Esophagus muscularis mucosa (tissue), 4 donors: ENCODE measurements at regions not wholly inside any gene's neighbourhood (a gene's known extent, or its start where the extent isn't known, plus 50 kb on each side); places are given as distances from the start of the nearest gene placed in this dataset.

ENCODE experiments used
- DNase-seq: peaks from one replicate; pipeline ENCODE4 v3.0.0-alpha.2; 2017; ENCODE audit errors: extremely low spot score
- H3K27ac ChIP-seq, 4 donors: fragments of 200-600 bp; sonication (generic); replicated peaks in 1 of 4; 1 replicate in 3 of 4; 2 replicates in 1 of 4; pipeline ENCODE4 v1.5.1; 2016 to 2019; ENCODE audit warnings: mild to moderate bottlenecking in 1 of 4
- H3K27me3 ChIP-seq, 4 donors: fragments of 200-600 bp; sonication (generic); one replicate each; pipeline versions ENCODE4 v1.5.1 to v1.6.0; 2016 to 2019
- H3K36me3 ChIP-seq, 4 donors: fragments of 200-600 bp; sonication (generic); one replicate each; pipeline ENCODE4 v1.5.1; 2016 to 2019
- H3K4me1 ChIP-seq, 4 donors: fragments of 200-600 bp; sonication (generic); one replicate each; pipeline ENCODE4 v1.5.1; 2016 to 2019
- H3K4me3 ChIP-seq, 4 donors: fragments of 200-600 bp; sonication (generic); 1 replicate in 2 of 4; 2 replicates in 2 of 4; pipeline ENCODE4 v1.5.1; 2016 to 2019; ENCODE audit warnings: mild to moderate bottlenecking in 4 of 4, moderate library complexity in 1 of 4
- H3K9me3 ChIP-seq, 4 donors: fragments of 200-600 bp; sonication (generic); 1 replicate in 3 of 4; 2 replicates in 1 of 4; pipeline ENCODE4 v1.5.1; 2016 to 2019
- CTCF ChIP-seq, 3 experiments: fragments of 200-600 bp in 2 of 3; fragments of 450-650 bp in 1 of 3; sonication (generic) in 2 of 3; IDR thresholded peaks; one replicate each; pipeline ENCODE4 v1.5.1; 2017 to 2019; ENCODE audit warnings: antibody characterized with exemption in 3 of 3, mild to moderate bottlenecking in 2 of 3, moderate library complexity in 1 of 3
- EP300 ChIP-seq: sonication (generic); formaldehyde crosslinking; IDR thresholded peaks from one replicate; pipeline ENCODE4 v1.6.1; 2017; ENCODE audit warnings: antibody characterized with exemption
- POLR2A ChIP-seq: fragments of 450-650 bp; IDR thresholded peaks from one replicate; pipeline ENCODE4 v1.6.1; 2017; ENCODE audit warnings: antibody characterized with exemption, moderate library complexity, mild to moderate bottlenecking, low read depth
- POLR2AphosphoS5 ChIP-seq, 2 donors: sonication (generic); formaldehyde crosslinking; IDR thresholded peaks; one replicate each; pipeline ENCODE4 v1.6.1; 2017; ENCODE audit warnings: antibody characterized with exemption in 2 of 2
- WGBS: methylation state at CpG from one replicate; pipeline ENCODE4 v1.1.5; 2018; 5-methylcytosine and 5-hydroxymethylcytosine counted together
- intact Hi-C: fragments of 100-400 bp; cut with DNase I; formaldehyde crosslinking; loops from one replicate; pipeline ENCODE4 v1.15.1; 2023

- 93% methylated on average over 3 of the region's 3 CpGs for WGBS
- Histone ChIP-seq H3K4me3 (no peak overlapping the region), H3K9me3 (no peaks in the 10 kb centered on the region), H3K36me3 (no peaks in the 10 kb centered on the region), H3K27ac (no peak overlapping the region), H3K27me3 (no peaks in the 10 kb centered on the region), H3K4me1 (peaks cover 0 to 11% (median 2%) of the 10 kb centered on the region in 4 donors)
- intact Hi-C loops, result no loop called here
- DNase-seq, result no peak
- no peak for TF ChIP-seq CTCF (IDR thresholded peaks at IDR 0.05)
- TF ChIP-seq POLR2A, result no peak
- no peak for TF ChIP-seq EP300
- no peak for TF ChIP-seq POLR2AphosphoS5 (IDR thresholded peaks at IDR 0.05)
These were observed 334.6 kb downstream of the PTEN start for GRCh38 chr10:88198023-88198422.

- intact Hi-C loops, result no loop called here
- peaks cover 0 to 4% (median under 1%) of the 10 kb centered on the region in 4 donors for H3K4me1 ChIP-seq
- no peak for DNase-seq
- H3K27me3 ChIP-seq, result no peaks in the 10 kb centered on the region
- no peak overlapping the region for H3K27ac ChIP-seq
- H3K4me3 ChIP-seq, result no peak overlapping the region
- H3K9me3 ChIP-seq, result no peaks in the 10 kb centered on the region
- no peaks in the 10 kb centered on the region for H3K36me3 ChIP-seq
- TF ChIP-seq CTCF (IDR thresholded peaks at IDR 0.05), result no peak
- no peak for TF ChIP-seq EP300
- TF ChIP-seq POLR2A, result no peak
- TF ChIP-seq POLR2AphosphoS5 (IDR thresholded peaks at IDR 0.05), result no peak
- WGBS, result 81% methylated on average over 3 of the region's 3 CpGs
These were observed 337.0 kb downstream of the PTEN start for GRCh38 chr10:88200312-88201032.

GRCh38 chr10:88205842-88206446 lies 342.5 kb downstream of the PTEN start:
- Histone ChIP-seq H3K4me3 (no peak overlapping the region), H3K27ac (no peak overlapping the region), H3K36me3 (no peaks in the 10 kb centered on the region), H3K27me3 (no peaks in the 10 kb centered on the region), H3K4me1 (no peaks in the 10 kb centered on the region), H3K9me3 (no peaks in the 10 kb centered on the region)
- no peak for TF ChIP-seq POLR2A
- no peak for TF ChIP-seq EP300
- 85% methylated on average over 2 of the region's 2 CpGs for WGBS
- intact Hi-C loops, result no loop called here
- no peak for DNase-seq

DNA sequence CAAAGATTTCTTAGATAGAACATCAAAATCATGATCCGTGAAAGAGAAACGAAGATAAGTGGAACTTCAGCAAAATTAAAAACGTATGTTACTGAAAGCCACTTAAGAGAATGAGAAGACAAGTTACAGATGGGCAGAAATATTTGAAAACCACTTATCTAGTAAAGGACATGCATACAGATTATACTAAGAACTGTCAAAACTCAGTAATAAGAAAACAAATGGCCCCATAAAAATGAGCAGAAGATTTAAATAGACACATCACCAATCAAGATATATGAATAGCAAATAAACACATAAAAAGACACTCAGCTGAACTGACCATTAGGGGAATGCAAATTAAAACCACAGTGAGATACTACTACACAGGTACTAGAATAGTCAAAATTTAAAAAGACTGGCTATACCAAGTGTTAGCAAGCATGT lies 343.7 kb downstream of the PTEN start:
- TF ChIP-seq POLR2A (no peak), CTCF (IDR thresholded peaks at IDR 0.05) (no peak), EP300 (no peak), POLR2AphosphoS5 (IDR thresholded peaks at IDR 0.05) (no peak)
- WGBS, result 68% methylated on average over 3 of the region's 3 CpGs
- intact Hi-C loops, result no loop called here

GRCh38 chr10:88209231-88209630 lies 345.8 kb downstream of the PTEN start:
- no peak overlapping the region for H3K27ac ChIP-seq
- DNase-seq, result no peak

More for the DNA sequence above, 343.7 kb downstream of the PTEN start:
- H3K27ac ChIP-seq, result no peak overlapping the region
- H3K4me1 ChIP-seq, result no peaks in the 10 kb centered on the region
- H3K9me3 ChIP-seq, result no peaks in the 10 kb centered on the region
- DNase-seq, result no peak
- H3K27me3 ChIP-seq, result no peaks in the 10 kb centered on the region
- H3K36me3 ChIP-seq, result no peaks in the 10 kb centered on the region
- H3K4me3 ChIP-seq, result no peak overlapping the region

More at GRCh38 chr10:88209231-88209630, 345.8 kb downstream of the PTEN start:
- intact Hi-C loops, result no loop called here
- H3K9me3 ChIP-seq, result no peaks in the 10 kb centered on the region
- WGBS, result 99% methylated on average over 4 of the region's 4 CpGs
- H3K4me1 ChIP-seq, result no peaks in the 10 kb centered on the region
- no peaks in the 10 kb centered on the region for H3K36me3 ChIP-seq
- H3K27me3 ChIP-seq, result no peaks in the 10 kb centered on the region
- TF ChIP-seq EP300, result no peak
- TF ChIP-seq POLR2AphosphoS5 (IDR thresholded peaks at IDR 0.05), result no peak
- TF ChIP-seq POLR2A, result no peak
- TF ChIP-seq CTCF (IDR thresholded peaks at IDR 0.05), result no peak
- no peak overlapping the region for H3K4me3 ChIP-seq
